DMS 273 treated with DMSO at 0.1 percent for 48 hours (cell line): ENCODE measurements at regions not wholly inside any gene's neighbourhood (a gene's known extent, or its start where the extent isn't known, plus 50 kb on each side); places are given as distances from the start of the nearest gene placed in this dataset.

Experiments
- DNase-seq: peaks from one replicate; lab custom pipeline; 2025; lab: John Stamatoyannopoulos, UW

DNA sequence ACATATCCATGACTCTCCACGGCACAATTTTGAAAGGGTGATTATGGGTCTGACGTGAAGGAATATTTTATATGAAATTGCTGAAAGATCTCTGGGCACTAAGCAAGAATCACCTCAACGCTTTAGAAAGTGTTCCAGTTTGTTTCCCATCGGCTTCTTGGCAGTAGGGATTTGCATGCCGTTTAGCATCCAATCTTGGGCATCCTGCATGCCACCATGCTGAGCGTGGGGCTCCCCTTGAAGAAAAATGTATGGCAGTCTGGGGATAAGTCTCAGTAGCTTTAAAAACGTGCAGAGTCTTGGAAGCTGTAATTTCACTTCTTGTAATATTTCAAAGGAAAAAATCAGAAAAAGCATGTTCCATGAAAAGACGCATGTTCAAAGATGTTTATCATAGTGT lies 151.7 kb downstream of the DMRT2 start:
- DNase-seq = no peak

DNA sequence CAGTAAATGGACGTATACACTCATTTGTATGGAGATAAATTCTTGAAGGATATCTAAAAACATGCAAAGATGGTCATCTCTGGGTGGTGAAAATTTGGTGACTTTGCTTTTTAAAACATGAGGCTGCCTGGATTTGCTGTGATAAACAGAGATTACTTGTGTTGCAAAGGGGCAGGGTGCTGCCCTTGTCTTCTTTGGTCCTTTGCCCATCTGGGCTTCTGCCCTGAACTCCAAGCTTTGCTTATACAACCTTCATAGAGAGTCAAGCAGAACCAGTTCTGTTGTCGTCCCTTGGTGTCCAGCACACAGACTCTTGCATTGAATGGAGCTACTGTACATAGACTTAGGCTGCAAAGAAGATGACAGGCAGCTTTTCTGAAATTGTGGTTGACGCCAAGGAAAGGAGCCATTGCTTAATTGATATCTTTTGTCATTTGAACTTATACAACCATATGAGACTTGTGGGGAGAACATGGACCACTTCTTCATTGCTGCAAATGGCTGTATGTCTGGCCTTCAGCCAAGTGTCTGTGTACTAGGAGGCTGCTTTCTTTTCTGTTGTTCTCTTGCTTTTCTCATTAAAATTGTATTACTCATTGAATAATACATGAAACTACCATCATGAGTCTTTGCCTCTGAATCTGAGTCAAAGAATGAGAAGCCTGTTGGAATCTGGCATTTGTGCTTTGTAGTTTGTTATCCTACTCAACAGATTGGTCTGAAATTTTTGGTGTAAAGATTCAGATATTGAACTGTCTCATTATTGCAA lies 152.5 kb downstream of the DMRT2 start:
- no peak for DNase-seq

DNA sequence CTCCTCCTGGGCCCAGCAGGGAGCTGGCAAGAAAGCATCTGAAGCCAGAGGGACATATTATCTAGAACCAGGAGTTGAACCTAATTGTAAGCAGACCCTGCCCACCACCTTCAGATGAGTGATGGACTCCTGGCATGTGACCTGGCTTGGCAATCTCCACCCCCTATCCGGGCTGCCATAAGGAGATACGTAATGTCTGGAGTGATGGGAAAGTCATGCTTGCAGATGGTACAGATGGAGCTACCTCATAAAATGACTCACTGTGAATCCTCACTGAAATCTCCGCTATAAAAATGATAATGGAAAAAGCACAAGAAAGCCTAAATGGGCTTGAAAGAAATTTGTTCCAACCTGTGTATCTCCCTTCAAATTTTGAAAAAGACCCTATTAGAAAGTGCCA lies 157.5 kb downstream of the DMRT2 start:
- DNase-seq = no peak

DNA sequence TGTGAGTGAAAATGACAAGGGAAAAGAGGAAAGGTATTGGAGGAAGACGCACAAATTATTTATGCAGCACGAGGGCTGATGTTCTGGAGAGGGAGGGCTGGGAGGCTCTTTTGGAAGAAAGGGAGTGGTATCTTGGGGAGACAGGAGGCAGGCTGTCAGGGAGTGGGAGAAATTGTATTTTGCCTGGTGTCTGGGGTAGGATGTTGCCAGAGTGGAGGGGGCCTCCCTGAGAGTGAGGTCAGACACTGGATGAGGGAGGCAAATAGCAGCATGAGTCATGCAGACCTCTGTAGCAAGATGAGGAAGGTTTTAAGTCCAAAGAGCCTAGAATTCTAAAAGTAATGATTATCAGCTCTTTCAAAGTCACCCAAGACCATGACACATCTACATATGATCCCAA lies 158.0 kb downstream of the DMRT2 start:
- no peak for DNase-seq

DNA sequence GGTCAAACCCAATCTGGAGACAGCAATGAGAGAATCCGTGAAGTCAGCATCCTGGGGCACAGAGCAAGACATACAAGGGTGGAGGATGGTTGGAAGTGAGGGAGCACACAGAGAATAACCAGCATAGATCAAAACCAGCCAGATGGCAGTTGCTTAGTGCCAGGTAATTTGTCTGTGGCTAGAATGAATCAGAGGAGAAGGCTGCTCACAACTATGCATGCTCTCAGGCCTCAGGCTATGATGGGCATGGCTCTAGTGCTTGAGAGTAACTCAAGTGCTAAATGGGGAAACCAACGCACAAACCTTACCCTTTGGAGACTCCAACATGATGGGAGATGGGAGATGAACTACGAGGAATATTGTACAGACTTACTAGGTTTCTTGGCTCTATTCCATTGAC lies 160.8 kb downstream of the DMRT2 start:
- DNase-seq = no peak

DNA sequence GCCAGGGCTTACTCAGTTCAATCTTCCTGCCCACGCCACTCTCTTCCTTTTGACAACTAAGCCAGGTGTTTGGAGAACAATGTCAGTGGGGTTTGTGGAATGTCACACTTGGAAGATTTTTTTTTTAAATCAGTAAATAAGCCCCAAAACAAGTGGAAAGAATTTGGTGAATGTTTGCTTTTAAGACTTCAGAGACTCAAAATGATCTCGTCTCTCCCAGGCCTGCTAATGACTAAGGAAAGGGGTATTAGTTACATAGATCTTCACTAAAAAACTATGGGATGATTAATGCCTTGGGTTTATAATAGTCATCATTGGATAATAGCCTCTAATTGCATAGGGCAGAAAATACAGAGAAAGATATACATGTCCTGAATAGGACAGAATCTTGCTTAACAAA lies 166.4 kb downstream of the DMRT2 start:
- no peak for DNase-seq

DNA sequence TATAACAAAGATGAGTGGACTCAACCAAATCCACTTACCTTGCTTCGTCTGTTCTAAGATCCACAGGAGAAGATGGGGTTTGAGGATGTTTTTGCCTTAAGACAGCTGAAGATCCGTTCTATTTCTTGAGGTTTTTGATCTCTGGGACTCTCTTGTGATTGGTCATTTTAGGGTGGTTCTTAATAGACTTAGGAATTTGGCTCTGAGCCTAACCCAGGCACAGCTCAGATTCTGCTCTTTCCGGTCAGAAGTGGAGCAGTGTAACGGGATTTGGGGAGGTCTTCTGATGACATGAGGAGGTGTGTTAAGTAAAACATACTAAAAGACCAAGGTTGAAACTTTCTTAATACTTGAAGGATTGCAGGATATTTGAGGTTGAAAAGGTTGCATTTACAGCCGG lies 166.9 kb downstream of the DMRT2 start:
- DNase-seq = no peak

DNA sequence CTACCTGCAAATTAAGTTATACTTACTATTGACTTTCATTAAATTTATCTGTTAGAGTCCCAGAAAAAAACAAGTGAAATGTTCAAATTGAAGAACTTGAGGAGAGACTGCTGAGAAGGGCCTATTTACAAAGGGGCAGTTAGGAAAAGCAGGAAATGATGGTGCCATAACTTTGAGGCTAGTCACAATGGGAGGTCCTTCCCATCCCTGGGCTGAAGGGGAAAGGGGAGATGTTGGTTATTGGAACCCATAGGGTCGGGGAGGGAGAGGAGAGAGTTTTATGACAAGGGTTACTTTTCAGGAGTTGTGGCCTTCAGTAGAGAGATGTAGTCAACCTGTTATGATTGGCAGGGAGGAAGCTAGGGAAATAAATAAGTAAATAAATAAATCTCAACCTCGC lies 169.1 kb downstream of the DMRT2 start:
- no peak for DNase-seq

DNA sequence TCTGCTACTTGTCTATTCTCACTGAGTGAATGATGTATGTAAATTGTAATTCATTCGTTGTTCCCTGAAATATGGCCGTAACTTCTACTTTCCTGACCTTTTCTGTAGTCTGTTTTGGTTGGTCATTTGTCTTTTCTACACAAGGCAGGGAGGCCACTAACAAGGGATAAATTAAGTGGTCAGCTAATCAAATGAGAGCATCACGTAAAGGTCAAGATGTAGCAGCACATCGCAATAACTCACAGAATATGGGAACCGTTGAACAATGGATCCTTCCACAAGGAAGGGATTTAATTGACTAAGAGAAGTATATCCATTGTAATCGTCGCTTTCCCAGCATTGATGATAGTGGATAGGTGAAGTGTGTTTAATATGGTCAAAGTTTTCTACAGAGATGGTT lies 171.1 kb downstream of the DMRT2 start:
- DNase-seq = no peak

DNA sequence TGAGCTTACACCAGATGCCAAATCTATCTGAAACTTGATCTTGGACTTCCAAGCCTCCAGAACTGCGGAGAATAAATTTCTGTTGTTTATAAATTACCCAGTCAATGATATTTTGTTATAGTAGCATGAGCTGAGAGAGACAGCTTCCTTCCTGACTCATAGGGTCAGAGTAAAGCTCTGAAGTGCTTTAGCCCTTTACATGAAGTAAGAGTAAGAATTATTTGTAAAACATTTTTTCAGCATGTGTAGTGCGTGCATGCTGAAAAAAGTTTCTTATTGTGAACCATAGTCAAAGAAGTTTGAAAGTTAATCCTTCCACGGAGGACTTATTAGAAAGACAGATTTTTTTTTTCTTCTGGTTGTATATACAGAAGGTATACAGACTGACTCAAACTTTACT lies 172.4 kb downstream of the DMRT2 start:
- DNase-seq = no peak

DNA sequence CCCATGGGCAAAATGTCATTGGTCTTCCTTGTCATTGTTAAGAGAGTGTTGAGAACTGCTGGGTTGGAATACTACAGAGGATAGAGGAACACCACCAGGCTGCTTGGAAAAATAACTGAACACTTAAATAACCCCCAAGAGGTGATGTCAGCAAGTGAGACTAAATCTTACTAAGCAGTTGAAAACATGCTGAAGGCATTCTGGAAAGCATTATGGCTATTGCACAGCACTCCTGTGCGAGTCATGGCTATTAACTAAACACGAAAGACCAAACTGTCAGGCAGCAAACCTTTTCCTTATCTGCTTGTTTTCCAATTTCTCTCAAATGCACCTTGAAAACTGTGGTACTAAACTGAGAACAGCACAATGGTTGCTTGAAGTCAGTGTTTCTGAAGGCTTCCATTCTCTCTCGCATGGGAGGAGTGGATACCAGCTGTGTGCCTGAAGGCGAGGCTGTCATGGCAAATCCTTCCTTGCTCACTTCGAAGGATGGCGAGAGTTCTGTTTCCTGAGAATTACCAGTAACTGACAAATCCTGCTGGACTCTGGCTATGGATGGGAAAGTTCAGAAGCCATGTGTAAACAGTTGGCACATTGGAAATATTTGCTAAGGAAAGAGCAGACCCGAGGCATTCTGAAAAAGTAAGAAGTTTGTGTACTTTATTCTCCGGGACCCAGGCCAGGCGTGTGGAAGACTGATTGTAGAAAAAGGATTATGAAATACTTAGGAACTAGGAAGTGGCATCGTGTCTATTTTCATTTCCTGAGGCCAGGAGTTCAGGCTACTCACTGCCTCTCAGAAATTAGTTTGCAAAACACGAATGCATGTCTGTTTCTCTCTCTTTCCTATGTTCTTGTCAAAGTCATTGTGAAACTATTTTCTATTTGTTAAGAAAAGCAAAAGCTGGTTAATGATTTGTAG lies 182.1 kb downstream of the DMRT2 start:
- DNase-seq = no peak

DNA sequence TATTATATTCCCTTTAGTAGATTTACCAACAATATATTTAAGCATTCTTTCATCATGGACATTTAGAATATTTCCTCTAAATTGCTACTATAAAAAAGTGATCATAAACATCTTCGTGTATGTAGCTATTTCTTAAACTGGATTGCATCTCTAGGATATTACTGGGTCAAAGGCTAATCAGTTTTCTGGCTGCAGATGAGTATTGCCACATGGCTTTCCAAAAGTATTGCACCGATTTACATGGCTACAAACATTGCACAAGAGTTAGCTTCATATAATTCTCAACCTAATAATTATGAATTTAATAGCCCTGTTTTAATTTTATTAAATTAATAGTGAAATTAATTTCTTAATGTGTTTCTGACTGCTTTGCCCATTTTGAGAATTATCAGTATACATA lies 183.4 kb downstream of the DMRT2 start:
- no peak for DNase-seq

DNA sequence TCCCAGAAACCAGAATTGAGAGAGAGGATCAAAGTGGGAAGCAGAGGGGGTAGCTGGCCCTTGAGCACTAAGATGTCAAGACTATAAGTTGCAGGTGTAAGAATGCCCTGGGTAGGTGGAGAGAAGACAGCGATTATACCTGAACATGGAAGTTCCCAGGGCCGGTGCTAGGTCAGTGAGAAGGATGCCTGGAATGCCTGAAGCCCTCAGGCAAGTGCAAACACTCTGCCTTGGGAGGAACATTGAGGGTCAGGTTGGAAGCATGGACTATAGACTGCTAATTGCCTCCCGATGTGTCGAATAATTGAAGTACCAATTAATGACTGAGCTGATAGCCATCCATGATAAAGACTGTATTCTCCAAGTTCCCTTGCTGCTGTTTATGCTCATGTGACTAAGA lies 185.5 kb downstream of the DMRT2 start:
- no peak for DNase-seq

DNA sequence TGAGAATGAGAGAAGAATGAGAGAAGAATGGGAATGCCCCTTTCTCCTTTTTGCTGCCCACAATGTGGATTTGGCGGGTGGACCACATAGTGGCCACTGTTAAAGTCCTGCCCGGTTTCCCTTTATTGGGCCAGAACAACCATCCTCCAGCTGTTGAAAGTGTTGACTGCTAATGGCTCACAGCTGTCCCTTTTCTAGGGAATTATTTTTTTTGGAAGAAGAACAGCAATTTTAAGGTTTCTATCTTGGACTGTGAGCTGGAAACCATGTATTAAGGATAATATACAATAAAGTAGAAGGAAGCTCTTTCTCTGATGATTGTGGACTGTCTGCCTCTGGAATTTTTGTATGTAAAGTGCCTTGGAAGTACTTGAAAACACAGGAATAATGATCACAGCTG lies 185.9 kb downstream of the DMRT2 start:
- DNase-seq = no peak

DNA sequence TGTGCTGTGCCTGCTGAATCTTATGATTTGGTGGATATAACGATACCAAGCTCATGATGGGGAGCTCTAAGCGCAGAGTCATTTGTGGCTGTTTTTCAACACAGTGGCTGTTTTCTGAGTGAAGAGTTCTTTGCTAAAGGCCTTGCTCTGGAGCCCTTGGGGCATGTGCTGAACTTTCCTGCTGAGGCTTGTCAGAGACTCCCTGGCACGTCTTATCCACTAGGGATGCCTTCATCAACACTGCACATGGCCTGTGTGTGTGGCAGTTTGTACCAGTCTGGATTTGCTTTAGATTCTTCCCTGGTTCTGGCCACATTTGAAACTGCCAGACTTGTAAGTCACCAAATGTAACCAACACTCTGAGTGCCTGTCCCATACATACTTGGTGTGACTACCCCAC lies 188.2 kb downstream of the DMRT2 start:
- DNase-seq = no peak

DNA sequence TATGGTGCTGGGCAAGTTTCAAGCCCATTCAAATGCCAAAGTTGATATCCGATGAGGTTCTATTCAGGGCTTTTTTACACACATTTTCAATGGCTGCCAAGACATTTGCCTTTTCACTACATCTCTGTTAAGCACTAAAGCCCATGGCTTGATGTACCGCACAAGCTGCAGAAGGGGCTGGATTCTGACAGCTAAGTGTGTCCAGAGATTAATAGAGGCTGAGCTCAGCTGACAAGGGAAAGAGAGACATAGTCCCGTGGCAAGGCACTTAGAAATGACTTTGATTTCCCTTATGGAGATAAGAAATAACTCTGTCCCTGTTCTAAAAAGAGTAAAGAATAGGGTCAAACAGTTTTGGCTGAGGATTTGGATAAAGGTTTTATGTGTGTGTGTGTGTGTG lies 198.6 kb downstream of the DMRT2 start:
- no peak for DNase-seq

DNA sequence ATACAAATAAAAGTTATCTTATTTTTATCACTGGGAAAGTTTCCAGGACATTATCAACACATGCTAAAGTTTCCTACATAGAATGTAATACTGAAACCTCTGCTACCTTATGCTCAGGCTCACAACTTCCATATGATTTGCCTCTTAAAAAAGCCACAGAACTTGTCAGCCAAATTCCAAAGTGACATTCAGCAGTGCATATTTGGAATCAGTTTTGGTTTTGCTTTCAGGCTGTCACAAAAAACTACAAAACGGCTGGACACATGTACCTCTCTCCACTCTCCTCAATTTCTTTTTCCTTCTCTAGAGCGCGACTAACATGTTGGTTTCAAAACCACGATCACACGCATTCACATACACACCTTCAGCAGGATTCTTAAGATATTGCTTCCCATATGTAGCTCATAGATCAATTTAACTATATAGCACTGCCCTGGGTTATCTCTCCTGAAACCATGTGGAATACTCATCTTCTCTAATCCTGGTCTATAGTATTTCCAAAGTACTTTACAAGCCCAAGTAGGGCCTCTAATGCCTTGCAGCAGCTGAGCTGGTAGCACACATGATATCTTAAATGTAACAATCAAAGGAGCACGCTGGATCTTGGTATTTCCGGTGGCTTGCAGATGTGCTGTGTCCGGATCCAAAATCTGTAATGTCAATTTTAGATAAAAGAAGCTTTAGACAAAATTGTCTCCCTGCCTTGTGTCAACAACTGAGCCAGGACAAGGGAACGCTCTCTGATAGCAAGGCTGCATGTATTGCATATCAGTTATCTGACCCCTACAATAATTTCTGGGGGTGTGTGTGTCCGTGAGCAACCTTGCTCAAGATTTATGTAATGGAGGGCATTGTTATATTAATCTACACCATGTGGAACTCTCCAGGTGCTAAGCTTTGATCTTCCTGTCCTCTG lies 203.2 kb downstream of the DMRT2 start:
- no peak for DNase-seq

DNA sequence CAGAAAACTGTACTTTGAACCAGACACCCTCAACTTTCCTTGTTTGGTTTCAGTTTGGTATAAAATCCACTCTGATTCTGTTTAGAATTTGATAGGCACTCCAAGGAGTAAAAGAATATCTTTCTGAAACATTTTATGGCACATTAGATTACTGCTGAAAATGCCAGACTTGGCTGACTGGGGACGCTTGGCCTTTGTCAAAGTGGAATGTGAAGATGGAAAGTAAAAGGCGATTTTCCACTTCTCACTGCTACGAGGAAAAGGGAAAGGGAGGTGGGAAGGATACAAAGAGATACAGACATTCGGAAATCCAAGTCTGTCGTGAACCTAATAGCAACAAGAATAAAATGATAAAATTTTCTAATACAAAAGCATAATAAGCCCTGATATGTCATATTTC lies 203.9 kb downstream of the DMRT2 start:
- DNase-seq = no peak

DNA sequence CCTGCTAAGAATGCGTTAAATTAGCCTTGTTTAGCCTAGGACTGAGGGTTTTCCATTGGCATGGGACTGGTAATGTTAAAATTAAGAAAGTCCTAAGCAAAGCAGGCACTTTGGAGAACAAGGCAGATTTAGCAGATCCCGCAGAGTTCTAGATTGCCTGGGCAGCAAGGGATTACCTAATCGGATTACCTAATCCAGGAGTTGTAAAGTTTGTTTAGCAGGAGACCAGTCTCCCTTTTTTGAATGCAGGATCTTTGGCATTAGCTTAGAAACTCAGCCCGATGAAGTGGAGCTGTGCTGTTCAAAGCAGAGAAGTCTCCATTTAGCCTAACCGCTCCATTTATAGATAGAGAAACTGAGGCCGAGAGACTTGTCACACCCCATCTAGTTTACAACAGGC lies 206.0 kb downstream of the DMRT2 start:
- DNase-seq = no peak

DNA sequence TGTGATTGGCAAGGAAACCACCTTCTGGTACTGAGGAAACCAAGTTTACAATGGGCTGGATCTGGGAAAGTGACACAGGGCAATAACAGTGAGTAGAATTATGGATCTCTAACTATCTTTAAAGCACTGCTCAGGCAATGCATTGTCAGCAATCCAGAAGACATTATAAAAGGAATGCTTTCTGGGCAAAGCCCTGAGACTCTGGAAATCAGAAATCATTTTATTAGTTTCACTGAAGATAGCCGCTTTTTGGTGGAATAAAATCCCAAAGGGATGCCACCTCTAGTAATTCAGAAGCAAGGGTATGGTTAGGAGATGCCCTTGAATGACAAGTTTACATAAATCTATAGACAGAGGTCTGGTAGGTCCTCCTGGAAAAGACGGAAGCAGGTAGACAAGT lies 211.1 kb downstream of the DMRT2 start:
- DNase-seq = no peak

DNA sequence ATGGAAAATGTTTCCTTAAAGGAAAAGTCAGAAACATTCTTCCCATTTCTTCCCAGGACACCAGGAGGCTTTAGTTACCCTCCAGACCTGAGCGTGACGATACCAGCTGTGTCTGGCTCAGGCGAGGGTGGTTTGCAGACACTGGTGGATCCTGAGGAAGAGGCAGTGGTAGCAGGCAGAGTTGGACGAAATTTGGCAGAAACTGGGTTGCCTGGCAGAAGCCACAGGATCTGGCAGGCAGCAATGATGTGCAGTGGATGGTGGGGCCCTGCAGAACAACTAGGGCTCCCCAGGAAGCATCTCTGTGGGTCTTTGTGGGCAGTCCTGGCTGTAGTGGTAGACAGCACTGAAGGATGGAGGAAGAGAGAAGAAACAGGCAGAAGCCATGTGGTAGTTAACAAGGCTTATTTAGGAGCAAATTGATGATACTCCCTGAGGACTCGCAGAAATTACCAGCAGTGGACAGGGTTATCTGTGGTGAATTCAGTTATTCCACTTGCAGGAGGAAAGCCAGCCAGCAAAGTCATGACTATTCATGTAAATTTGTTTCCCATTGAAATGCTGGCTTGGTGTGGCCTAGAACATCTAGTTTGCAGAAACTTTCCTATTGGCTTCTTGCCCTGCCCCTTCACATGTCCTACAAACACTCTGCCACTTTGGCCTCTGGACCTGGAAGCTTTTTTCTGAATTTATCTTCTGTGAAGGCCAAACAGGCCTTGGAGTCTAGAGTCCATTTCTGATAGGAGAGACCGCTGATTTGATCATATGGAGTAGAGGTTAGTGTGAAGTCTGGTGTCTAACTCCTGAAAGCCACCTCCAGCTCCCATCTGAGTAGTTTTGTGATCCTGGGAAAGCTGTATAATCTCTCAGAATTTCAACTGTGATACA lies 212.0 kb downstream of the DMRT2 start:
- no peak for DNase-seq
